Common myeloid progenitor, CD34-positive (primary cell): ENCODE measurements at regions not wholly inside any gene's neighbourhood (a gene's known extent, or its start where the extent isn't known, plus 50 kb on each side); places are given as distances from the start of the nearest gene placed in this dataset.

Experiments
- CTCF ChIA-PET: fragments of 350-600 bp; sonication (Branson Sonifier 250); formaldehyde crosslinking; loops from one replicate; lab custom pipeline; 2021; ENCODE audit warnings: antibody characterized with exemption; lab: Charles Lee
- POLR2A ChIA-PET: fragments of 350-600 bp; sonication (Branson Sonifier 250); formaldehyde crosslinking; loops from one replicate; lab custom pipeline; 2021; ENCODE audit warnings: antibody characterized with exemption; lab: Charles Lee
- DNase-seq, 3 donors: peaks; one replicate each; pipeline versions ENCODE4 v3.0.0 to v3.0.0-alpha.2; 2013
- H3K27ac ChIP-seq, 2 experiments: 1 replicate in 1 of 2; 2 replicates in 1 of 2; pipeline ENCODE4 v1.7.0; 2013; ENCODE audit warnings: inconsistent platforms in 2 of 2, low read length in 2 of 2, mild to moderate bottlenecking in 2 of 2, low read depth in 1 of 2, moderate library complexity in 1 of 2; ENCODE audit not compliant: severe bottlenecking in 2 of 2, insufficient read depth in 1 of 2, poor library complexity in 1 of 2
- H3K27me3 ChIP-seq, 5 experiments: replicated peaks in 2 of 5; 1 replicate in 3 of 5; 2 replicates in 2 of 5; pipeline versions ENCODE4 v1.6.1 to v1.7.0; 2013; ENCODE audit warnings: low read length in 4 of 5, mild to moderate bottlenecking in 2 of 5, moderate library complexity in 2 of 5, inconsistent platforms in 1 of 5; ENCODE audit not compliant: insufficient read depth in 5 of 5, control insufficient read depth in 4 of 5
- H3K36me3 ChIP-seq, 4 experiments: 1 replicate in 2 of 4; 2 replicates in 2 of 4; pipeline versions ENCODE4 v1.6.1 to v1.7.0; 2013; ENCODE audit warnings: low read length in 3 of 4, control low read depth in 1 of 4, mild to moderate bottlenecking in 1 of 4; ENCODE audit not compliant: control insufficient read depth in 4 of 4, insufficient read depth in 4 of 4
- H3K4me1 ChIP-seq, 4 experiments: 1 replicate in 3 of 4; 2 replicates in 1 of 4; pipeline versions ENCODE4 v1.6.1 to v1.7.1; 2013; ENCODE audit warnings: low read length in 3 of 4, mild to moderate bottlenecking in 3 of 4, control low read depth in 1 of 4, inconsistent platforms in 1 of 4, moderate library complexity in 1 of 4; ENCODE audit not compliant: control insufficient read depth in 4 of 4, insufficient read depth in 4 of 4; ENCODE audit errors: control extremely low read depth in 1 of 4
- H3K4me3 ChIP-seq, 7 experiments: 1 replicate in 4 of 7; 2 replicates in 3 of 7; pipeline versions ENCODE4 v1.5.1 to v1.7.0; 2013; ENCODE audit warnings: mild to moderate bottlenecking in 7 of 7, low read length in 6 of 7, moderate library complexity in 6 of 7, inconsistent platforms in 2 of 7, low read depth in 2 of 7, control low read depth in 1 of 7; ENCODE audit not compliant: insufficient read depth in 4 of 7, control insufficient read depth in 1 of 7; ENCODE audit errors: extremely low read depth in 1 of 7
- H3K9me3 ChIP-seq, 5 experiments: 1 replicate in 4 of 5; 2 replicates in 1 of 5; pipeline versions ENCODE4 v1.6.1 to v1.7.1; 2013; ENCODE audit warnings: low read length in 4 of 5, mild to moderate bottlenecking in 2 of 5, inconsistent platforms in 1 of 5, low read depth in 1 of 5, moderate library complexity in 1 of 5; ENCODE audit not compliant: control insufficient read depth in 4 of 5, insufficient read depth in 2 of 5; ENCODE audit errors: control extremely low read depth in 1 of 5
- WGBS: methylation state at CpG from one replicate; pipeline ENCODE4 v1.1.5; 2013; ENCODE audit not compliant: insufficient coverage; 5-methylcytosine and 5-hydroxymethylcytosine counted together

- H3K4me1 ChIP-seq, result peaks cover 0 to 2% (median 0%) of the 10 kb centered on the region in 4 experiments
- peaks cover 0 to 2% (median 0%) of the 10 kb centered on the region in 5 experiments for H3K27me3 ChIP-seq
- no peaks in the 10 kb centered on the region for H3K9me3 ChIP-seq
- DNase-seq, result no peak
- H3K27ac ChIP-seq, result no peak overlapping the region
- H3K36me3 ChIP-seq, result no peaks in the 10 kb centered on the region
- no peak overlapping the region for H3K4me3 ChIP-seq
- ChIA-PET CTCF (no interaction called here), POLR2A (no interaction called here)
- 97% methylated on average over 7 of the region's 7 CpGs for WGBS
Observed at GRCh38 chr2:120497261-120497977, 151.5 kb downstream of the INHBB start.

GRCh38 chr2:120498121-120498520 lies 152.2 kb downstream of the INHBB start:
- Histone ChIP-seq H3K27ac (no peak overlapping the region), H3K36me3 (no peaks in the 10 kb centered on the region), H3K4me1 (peaks cover 0 to under 1% (median 0%) of the 10 kb centered on the region in 4 experiments), H3K27me3 (peaks cover 0 to 2% (median 0%) of the 10 kb centered on the region in 5 experiments), H3K9me3 (no peaks in the 10 kb centered on the region), H3K4me3 (no peak overlapping the region)
- ChIA-PET CTCF (no interaction called here), POLR2A (no interaction called here)
- DNase-seq, result no peak
- 88% methylated on average over 2 of the region's 3 CpGs for WGBS

GRCh38 chr2:120498576-120499394 lies 152.8 kb downstream of the INHBB start:
- Histone ChIP-seq H3K4me3 (no peak overlapping the region), H3K4me1 (no peaks in the 10 kb centered on the region), H3K9me3 (no peaks in the 10 kb centered on the region), H3K27ac (no peak overlapping the region), H3K36me3 (no peaks in the 10 kb centered on the region), H3K27me3 (peaks cover 0 to 2% (median 0%) of the 10 kb centered on the region in 5 experiments)
- no peak for DNase-seq
- CTCF ChIA-PET, result no interaction called here
- POLR2A ChIA-PET, result no interaction called here
- WGBS, result 95% methylated on average over 8 of the region's 13 CpGs

GRCh38 chr2:120499784-120500495 lies 154.0 kb downstream of the INHBB start:
- no peaks in the 10 kb centered on the region for H3K9me3 ChIP-seq
- WGBS, result 97% methylated on average over 13 of the region's 13 CpGs
- H3K27me3 ChIP-seq, result peaks cover 0 to 2% (median 0%) of the 10 kb centered on the region in 5 experiments
- no peak overlapping the region for H3K4me3 ChIP-seq
- H3K27ac ChIP-seq, result no peak overlapping the region
- DNase-seq, result no peak
- no peaks in the 10 kb centered on the region for H3K36me3 ChIP-seq
- CTCF ChIA-PET, result no interaction called here
- H3K4me1 ChIP-seq, result no peaks in the 10 kb centered on the region
- POLR2A ChIA-PET, result no interaction called here

GRCh38 chr2:120501591-120501990 lies 155.7 kb downstream of the INHBB start:
- Histone ChIP-seq H3K36me3 (no peaks in the 10 kb centered on the region), H3K4me1 (no peaks in the 10 kb centered on the region), H3K4me3 (no peak overlapping the region), H3K27ac (no peak overlapping the region), H3K27me3 (peaks cover 0 to 4% (median under 1%) of the 10 kb centered on the region in 5 experiments), H3K9me3 (no peaks in the 10 kb centered on the region)
- CTCF ChIA-PET, result no interaction called here
- WGBS, result 95% methylated on average over 8 of the region's 8 CpGs
- DNase-seq, result no peak
- POLR2A ChIA-PET, result no interaction called here

GRCh38 chr2:120502357-120502756 lies 156.4 kb downstream of the INHBB start:
- Histone ChIP-seq H3K4me1 (no peaks in the 10 kb centered on the region), H3K4me3 (no peak overlapping the region), H3K27me3 (peaks cover 0 to 4% (median 0%) of the 10 kb centered on the region in 5 experiments), H3K9me3 (no peaks in the 10 kb centered on the region), H3K27ac (no peak overlapping the region), H3K36me3 (no peaks in the 10 kb centered on the region)
- POLR2A ChIA-PET, result no interaction called here
- 91% methylated on average over 6 of the region's 6 CpGs for WGBS
- no peak for DNase-seq
- CTCF ChIA-PET, result no interaction called here
